ENCODE measurements at regions not wholly inside any gene's neighbourhood (a gene's known extent, or its start where the extent isn't known, plus 50 kb on each side); places are given as distances from the start of the nearest gene placed in this dataset.
A peak's percentile ranks its signal among the peaks of the same experiment; 100 is the strongest.
"Not testable (repeated sequence)": the region's sequence is repeated elsewhere in the genome, so short reads cannot be mapped to it uniquely, and the experiment has no call there.

GRCh38 chr7:13259930-13260329 is 572.5 kb downstream of the ARL4A start:
- no peak for TF ChIP-seq EZH2phosphoT487 (IDR thresholded peaks at IDR 0.05; ENCODE audit: borderline replicate concordance, low read depth, low read length)
- TF ChIP-seq CTCF (conservative IDR thresholded peaks at IDR 0.05; ENCODE audit: low read length): no peak
- no peak for DNase-seq (ENCODE audit: low spot score)
- Histone ChIP-seq H3K9me3 (ENCODE audit: low read length) (no peaks in the 10 kb centered on the region), H3K4me2 (ENCODE audit: low read length) (no peak overlapping the region), H3K27ac (ENCODE audit: low read depth, low read length, poor library complexity, severe bottlenecking) (no peak overlapping the region), H2AFZ (ENCODE audit: low read length) (no peak overlapping the region), H3K4me3 (ENCODE audit: low read depth, low read length, poor library complexity, severe bottlenecking) (no peak overlapping the region), H3K79me2 (ENCODE audit: insufficient read depth, low read depth, low read length) (no peaks in the 10 kb centered on the region), H3K4me1 (ENCODE audit: insufficient read depth, low read length, poor library complexity, severe bottlenecking) (no peaks in the 10 kb centered on the region), H4K20me1 (ENCODE audit: insufficient read depth, low read length) (no peaks in the 10 kb centered on the region), H3K9me2 (ENCODE audit: insufficient read depth, low read length) (no peaks in the 10 kb centered on the region), H3K36me3 (ENCODE audit: insufficient read depth, low read length) (no peaks in the 10 kb centered on the region)
- intact Hi-C loops (cut with micrococcal nuclease; ENCODE audit: unreplicated experiment): loop anchor here (10.0 kb wide), 1 partner anchor 65 kb away; no protein-coding TSS in a partner anchor
- CTCF ChIA-PET (ENCODE audit: unreplicated experiment): no interaction called here
- POLR2A ChIA-PET: no interaction called here
- BruUV-seq (replicated peaks): no TSS peak

DNA sequence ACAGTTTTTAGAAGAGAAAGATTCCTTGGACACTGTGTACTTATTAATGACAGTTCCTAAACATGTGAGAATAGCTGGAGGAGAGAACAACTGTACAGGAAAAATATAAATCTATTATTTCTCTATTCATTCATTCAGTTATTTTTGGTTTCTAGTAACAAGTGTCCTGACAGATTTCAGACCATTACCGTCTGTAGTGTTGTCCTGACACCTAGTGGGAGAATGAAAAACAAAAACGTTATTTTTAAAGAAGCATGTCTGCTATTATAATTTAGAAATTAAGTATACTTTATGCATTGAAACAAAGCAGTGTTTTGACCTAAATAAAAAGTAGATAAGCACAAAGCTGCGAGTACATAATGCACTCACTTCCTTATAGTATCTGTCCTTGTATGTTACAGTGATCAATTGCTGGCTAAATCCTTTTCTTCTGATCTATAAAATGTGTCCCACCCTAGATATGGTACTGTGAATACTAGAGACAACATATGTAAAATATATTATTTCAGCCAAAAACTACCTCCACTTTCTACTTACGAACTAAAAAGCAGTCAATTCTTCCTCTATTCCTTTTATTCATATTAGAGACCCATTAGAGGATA is 575.6 kb downstream of the ARL4A start:
- Histone ChIP-seq H3K4me3 (ENCODE audit: low read depth, low read length, poor library complexity, severe bottlenecking) (no peak overlapping the region), H3K9me3 (ENCODE audit: low read length) (no peaks in the 10 kb centered on the region), H3K79me2 (ENCODE audit: insufficient read depth, low read depth, low read length) (no peaks in the 10 kb centered on the region), H3K27ac (ENCODE audit: low read depth, low read length, poor library complexity, severe bottlenecking) (no peak overlapping the region), H2AFZ (ENCODE audit: low read length) (no peak overlapping the region), H3K4me2 (ENCODE audit: low read length) (no peak overlapping the region), H3K9me2 (ENCODE audit: insufficient read depth, low read length) (no peaks in the 10 kb centered on the region), H4K20me1 (ENCODE audit: insufficient read depth, low read length) (no peaks in the 10 kb centered on the region), H3K36me3 (ENCODE audit: insufficient read depth, low read length) (no peaks in the 10 kb centered on the region), H3K4me1 (ENCODE audit: insufficient read depth, low read length, poor library complexity, severe bottlenecking) (no peaks in the 10 kb centered on the region)
- DNase-seq (ENCODE audit: low spot score): peak; percentile 26
- BruUV-seq (replicated peaks): no TSS peak
- ChIA-PET CTCF (ENCODE audit: unreplicated experiment) (no interaction called here), POLR2A (no interaction called here)
- intact Hi-C loops (cut with micrococcal nuclease; ENCODE audit: unreplicated experiment): loop anchor here (2.0 kb wide), 2 partner anchors 624 to 738 kb away; no protein-coding TSS in a partner anchor
- peak; percentile 74 for TF ChIP-seq CTCF (conservative IDR thresholded peaks at IDR 0.05; ENCODE audit: low read length)
- no peak for TF ChIP-seq EZH2phosphoT487 (IDR thresholded peaks at IDR 0.05; ENCODE audit: borderline replicate concordance, low read depth, low read length)

GRCh38 chr7:13265271-13265670 is 577.8 kb downstream of the ARL4A start:
- no TSS peak for BruUV-seq (replicated peaks)
- CTCF ChIA-PET (ENCODE audit: unreplicated experiment): no interaction called here
- POLR2A ChIA-PET: no interaction called here

DNA sequence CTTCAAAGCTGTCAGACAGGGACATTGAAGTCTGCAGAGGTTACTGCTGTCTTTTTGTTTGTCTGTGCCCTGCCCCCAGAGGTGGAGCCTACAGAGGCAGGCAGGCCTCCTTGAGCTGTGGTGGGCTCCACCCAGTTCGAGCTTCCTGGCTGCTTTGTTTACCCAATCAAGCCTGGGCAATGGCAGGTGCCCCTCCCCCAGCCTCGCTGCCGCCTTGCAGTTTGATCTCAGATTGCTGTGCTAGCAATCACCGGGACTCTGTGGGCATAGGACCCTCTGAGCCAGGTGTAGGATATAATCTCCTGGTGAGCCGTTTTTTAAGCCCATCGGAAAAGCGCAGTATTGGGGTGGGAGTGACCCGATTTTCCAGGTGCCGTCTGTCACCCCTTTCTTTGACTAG is 586.8 kb downstream of the ARL4A start:
- intact Hi-C loops (cut with micrococcal nuclease; ENCODE audit: unreplicated experiment); H2AFZ ChIP-seq (ENCODE audit: low read length); H3K27ac ChIP-seq (ENCODE audit: low read depth, low read length, poor library complexity, severe bottlenecking); H4K20me1 ChIP-seq (ENCODE audit: insufficient read depth, low read length); H3K9me3 ChIP-seq (ENCODE audit: low read length); BruUV-seq (replicated peaks); H3K4me2 ChIP-seq (ENCODE audit: low read length); H3K79me2 ChIP-seq (ENCODE audit: insufficient read depth, low read depth, low read length); H3K9me2 ChIP-seq (ENCODE audit: insufficient read depth, low read length); DNase-seq (ENCODE audit: low spot score); CTCF ChIA-PET (ENCODE audit: unreplicated experiment); H3K36me3 ChIP-seq (ENCODE audit: insufficient read depth, low read length); H3K4me1 ChIP-seq (ENCODE audit: insufficient read depth, low read length, poor library complexity, severe bottlenecking); H3K4me3 ChIP-seq (ENCODE audit: low read depth, low read length, poor library complexity, severe bottlenecking): not testable (repeated sequence)
- POLR2A ChIA-PET: interaction anchor here (0.6 kb wide), 2 partner anchors 179 to 880 kb away, joined by 3 read pairs; no protein-coding TSS in a partner anchor

More at GRCh38 chr7:13265271-13265670, 577.8 kb downstream of the ARL4A start:
- intact Hi-C loops (cut with micrococcal nuclease; ENCODE audit: unreplicated experiment): no loop called here
- Histone ChIP-seq H3K4me2 (ENCODE audit: low read length) (no peak overlapping the region), H3K4me1 (ENCODE audit: insufficient read depth, low read length, poor library complexity, severe bottlenecking) (no peaks in the 10 kb centered on the region), H3K9me2 (ENCODE audit: insufficient read depth, low read length) (no peaks in the 10 kb centered on the region), H3K27ac (ENCODE audit: low read depth, low read length, poor library complexity, severe bottlenecking) (no peak overlapping the region), H2AFZ (ENCODE audit: low read length) (no peak overlapping the region), H3K79me2 (ENCODE audit: insufficient read depth, low read depth, low read length) (no peaks in the 10 kb centered on the region), H3K4me3 (ENCODE audit: low read depth, low read length, poor library complexity, severe bottlenecking) (no peak overlapping the region), H3K9me3 (ENCODE audit: low read length) (no peaks in the 10 kb centered on the region), H4K20me1 (ENCODE audit: insufficient read depth, low read length) (no peaks in the 10 kb centered on the region), H3K36me3 (ENCODE audit: insufficient read depth, low read length) (no peaks in the 10 kb centered on the region)
- no peak for DNase-seq (ENCODE audit: low spot score)
- TF ChIP-seq CTCF (conservative IDR thresholded peaks at IDR 0.05; ENCODE audit: low read length): no peak
- TF ChIP-seq EZH2phosphoT487 (IDR thresholded peaks at IDR 0.05; ENCODE audit: borderline replicate concordance, low read depth, low read length): no peak

Measured in OCI-LY7 (cell line).